ENCODE measurements at regions not wholly inside any gene's neighbourhood (a gene's known extent, or its start where the extent isn't known, plus 50 kb on each side); places are given as distances from the start of the nearest gene placed in this dataset.

DNA sequence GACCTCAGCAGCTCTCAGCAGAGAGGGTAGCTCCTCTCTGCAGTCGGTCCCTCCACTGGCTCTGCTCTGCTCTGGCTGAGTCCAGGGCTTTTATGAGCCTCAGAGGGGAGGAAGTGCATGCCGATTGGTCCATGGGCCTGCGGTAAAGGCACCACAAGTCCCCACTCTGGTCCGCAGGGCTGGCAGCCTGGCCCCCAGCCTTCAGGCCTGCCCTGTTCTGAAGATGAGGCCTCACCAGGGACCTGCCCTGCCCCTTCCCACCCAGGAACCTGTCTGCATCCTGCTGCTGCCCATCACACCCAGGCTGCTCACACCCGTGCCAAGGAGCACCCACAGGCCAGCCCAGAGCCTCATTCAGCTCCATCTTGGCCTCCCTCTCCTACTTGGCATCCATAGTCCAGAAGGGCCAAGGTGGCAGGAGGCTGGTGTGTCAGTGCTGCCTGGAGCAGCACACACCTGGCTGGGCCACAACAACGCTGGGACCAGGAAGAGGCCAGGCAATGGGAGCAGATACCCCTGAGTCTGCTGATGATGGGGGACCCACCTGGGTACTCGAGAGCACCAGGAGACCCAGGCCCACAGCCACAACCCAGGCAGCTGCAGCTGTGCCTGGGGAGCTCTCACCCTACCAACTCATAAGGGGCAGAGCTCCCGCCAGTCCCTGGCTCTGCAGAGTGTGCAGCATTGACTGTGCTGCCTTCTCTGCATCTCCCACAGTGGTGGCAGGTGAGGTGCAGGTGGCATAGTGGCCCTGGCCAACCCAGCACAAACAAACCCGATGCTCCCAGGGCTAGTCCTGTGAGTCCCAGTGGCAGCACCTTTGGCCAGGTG is 191.9 kb upstream of the NUDT6 start:
- H3K4me3 ChIP-seq (replicated peaks; ENCODE audit: low read depth, low read length) = no peak overlapping the region
- DNase-seq (ENCODE audit: low read depth) = no peak
- TF ChIP-seq, protein P1, sequence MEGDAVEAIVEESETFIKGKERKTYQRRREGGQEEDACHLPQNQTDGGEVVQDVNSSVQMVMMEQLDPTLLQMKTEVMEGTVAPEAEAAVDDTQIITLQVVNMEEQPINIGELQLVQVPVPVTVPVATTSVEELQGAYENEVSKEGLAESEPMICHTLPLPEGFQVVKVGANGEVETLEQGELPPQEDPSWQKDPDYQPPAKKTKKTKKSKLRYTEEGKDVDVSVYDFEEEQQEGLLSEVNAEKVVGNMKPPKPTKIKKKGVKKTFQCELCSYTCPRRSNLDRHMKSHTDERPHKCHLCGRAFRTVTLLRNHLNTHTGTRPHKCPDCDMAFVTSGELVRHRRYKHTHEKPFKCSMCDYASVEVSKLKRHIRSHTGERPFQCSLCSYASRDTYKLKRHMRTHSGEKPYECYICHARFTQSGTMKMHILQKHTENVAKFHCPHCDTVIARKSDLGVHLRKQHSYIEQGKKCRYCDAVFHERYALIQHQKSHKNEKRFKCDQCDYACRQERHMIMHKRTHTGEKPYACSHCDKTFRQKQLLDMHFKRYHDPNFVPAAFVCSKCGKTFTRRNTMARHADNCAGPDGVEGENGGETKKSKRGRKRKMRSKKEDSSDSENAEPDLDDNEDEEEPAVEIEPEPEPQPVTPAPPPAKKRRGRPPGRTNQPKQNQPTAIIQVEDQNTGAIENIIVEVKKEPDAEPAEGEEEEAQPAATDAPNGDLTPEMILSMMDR (IDR thresholded peaks at IDR 0.05; ENCODE audit: low read length, missing control alignments) = no peak

DNA sequence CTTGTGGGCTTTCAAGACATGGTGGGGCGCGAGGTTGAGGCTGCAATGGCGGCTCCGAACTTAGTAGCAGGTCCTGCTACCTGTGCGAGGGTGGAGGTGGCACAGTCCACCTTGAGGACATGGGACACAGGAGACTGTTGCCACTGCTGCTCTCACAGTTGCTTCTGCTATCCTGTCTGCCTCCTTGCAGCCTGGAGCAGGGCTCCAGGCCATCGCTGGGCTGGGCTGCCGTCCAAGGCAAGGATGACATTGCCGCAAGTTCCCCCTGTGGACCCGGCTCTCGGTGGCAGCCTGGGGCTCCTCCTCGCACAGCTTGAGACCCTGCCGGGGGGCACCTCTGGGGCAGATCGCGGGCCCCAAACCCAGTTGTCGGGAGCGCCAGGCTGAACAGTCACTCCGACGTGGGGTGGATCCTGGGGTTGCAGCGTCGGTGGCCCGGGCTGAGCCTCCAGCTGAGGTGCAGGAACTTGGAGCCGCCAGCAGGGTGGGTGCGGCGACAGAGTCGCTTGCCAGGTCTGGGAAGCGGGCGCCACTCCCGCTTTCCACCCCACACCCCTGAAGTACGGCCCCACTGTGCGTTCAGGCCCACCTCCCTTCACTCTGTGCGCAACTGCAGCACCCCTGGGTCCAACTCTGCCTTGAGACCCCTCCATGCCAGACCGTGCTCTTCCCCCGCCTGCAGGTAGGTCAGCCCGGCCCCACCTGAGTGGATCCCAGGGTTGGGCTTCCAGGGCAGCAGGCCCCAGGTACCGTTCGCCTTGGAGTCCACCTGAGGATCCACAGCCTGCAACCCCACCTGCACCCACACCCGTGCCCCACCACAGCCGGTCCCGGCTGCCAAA is 192.7 kb upstream of the NUDT6 start:
- no peak overlapping the region for H3K4me3 ChIP-seq (replicated peaks; ENCODE audit: low read depth, low read length)
- TF ChIP-seq, protein P1 (IDR thresholded peaks at IDR 0.05; ENCODE audit: low read length, missing control alignments) = no peak
- no peak for DNase-seq (ENCODE audit: low read depth)

DNA sequence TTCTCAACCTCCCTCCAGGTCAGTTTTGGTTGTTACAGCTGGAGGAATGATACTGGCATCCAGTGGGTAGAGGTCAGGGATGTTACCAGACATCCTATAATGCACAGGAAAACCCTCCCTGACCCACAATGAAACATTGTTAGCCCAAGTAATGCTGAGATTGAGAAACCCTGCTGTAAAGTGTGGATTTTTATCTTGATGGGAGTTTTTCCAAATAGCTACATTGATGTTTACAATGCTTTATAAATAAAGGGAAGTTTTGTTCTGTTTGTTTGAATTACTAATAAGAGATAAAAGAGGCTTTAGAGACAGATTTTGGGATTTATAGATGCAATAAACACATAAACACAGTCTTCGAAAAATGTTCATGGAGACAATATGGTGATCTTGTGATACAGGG is 194.0 kb upstream of the NUDT6 start:
- TF ChIP-seq, protein P1 (IDR thresholded peaks at IDR 0.05; ENCODE audit: low read length, missing control alignments) = no peak
- DNase-seq (ENCODE audit: low read depth) = peak; percentile 55
- no peak overlapping the region for H3K4me3 ChIP-seq (replicated peaks; ENCODE audit: low read depth, low read length)

DNA sequence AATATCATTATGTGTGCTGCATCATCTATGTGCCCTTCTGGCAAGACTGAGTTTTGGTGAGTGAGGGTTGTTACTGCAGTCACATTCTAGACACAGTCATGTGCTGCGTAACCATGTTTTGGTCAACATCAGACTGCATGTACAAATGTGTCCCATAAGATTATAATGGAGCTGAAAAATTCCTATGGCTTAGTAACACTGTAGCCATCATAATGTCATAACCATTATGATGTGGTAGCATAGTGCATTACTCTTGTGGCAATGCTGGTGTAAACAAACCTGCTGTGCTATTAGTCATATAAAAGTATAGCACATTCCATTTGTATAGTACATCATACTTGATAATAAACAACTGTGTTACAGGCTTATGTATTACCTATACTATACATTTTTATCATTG is 198.1 kb upstream of the NUDT6 start:
- DNase-seq (ENCODE audit: low read depth) = peak; percentile 45
- H3K4me3 ChIP-seq (replicated peaks; ENCODE audit: low read depth, low read length) = no peak overlapping the region
- TF ChIP-seq, protein P1 (IDR thresholded peaks at IDR 0.05; ENCODE audit: low read length, missing control alignments) = no peak

DNA sequence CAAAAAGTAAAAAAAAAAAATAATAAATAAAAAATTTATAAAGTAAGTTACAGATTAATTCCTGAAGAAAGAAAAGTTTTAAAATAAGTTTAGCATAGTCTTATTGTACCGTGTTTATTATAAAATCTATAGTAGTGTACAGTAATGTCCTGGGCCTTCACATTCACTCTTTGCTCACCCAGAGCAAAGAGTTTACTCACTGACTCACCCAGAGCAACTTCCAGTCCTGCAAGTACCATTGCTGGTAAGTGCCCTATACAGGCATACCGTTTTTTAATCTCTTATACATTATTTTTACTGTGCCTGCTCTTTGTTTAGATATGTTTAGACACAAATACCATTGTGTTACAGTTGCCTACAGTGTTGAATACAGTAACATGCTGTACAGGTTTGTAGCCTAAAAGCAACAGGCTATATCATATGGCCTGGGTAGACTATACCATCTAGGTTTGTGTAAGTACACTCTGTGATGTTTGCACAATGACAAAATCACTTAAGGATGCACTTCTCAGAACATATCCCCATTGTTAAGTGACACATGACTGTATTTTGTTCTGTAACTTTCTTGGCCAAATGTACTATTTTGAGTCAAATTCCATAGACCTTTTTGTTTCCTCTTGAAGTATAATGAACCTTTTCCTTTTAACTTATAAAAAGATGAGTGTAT is 199.0 kb upstream of the NUDT6 start:
- H3K4me3 ChIP-seq (replicated peaks; ENCODE audit: low read depth, low read length) = no peak overlapping the region
- TF ChIP-seq, protein P1 (IDR thresholded peaks at IDR 0.05; ENCODE audit: low read length, missing control alignments) = no peak
- peak; percentile 12 for DNase-seq (ENCODE audit: low read depth)

DNA sequence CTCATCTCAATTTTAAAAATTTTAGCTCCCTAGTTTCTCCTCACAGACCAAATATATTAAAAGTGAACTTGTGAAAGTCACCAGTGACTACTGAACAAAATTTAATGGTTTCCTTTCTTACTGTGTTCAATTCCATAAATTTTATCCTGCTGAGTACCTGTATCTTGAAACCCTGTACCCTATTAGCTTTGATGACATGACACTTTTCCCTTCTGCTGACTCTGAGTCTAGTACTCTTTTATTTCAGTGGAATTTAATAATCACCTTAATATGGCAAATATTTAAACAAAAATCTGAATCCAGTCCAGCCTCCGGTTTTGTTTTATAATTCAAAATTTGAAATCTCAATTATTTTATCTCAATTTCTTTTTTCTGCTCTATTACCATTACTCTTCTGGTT is 203.1 kb upstream of the NUDT6 start:
- no peak for DNase-seq (ENCODE audit: low read depth)
- no peak overlapping the region for H3K4me3 ChIP-seq (replicated peaks; ENCODE audit: low read depth, low read length)
- TF ChIP-seq, protein P1 (IDR thresholded peaks at IDR 0.05; ENCODE audit: low read length, missing control alignments) = no peak
